GM13977 (cell line): ENCODE measurements at regions not wholly inside any gene's neighbourhood (a gene's known extent, or its start where the extent isn't known, plus 50 kb on each side); places are given as distances from the start of the nearest gene placed in this dataset.
"Not testable (repeated sequence)": the region's sequence is repeated elsewhere in the genome, so short reads cannot be mapped to it uniquely, and the experiment has no call there.

Experiments used
- DNase-seq: peaks from one replicate; pipeline ENCODE4 v3.0.0; 2012; ENCODE audit warnings: low spot score
- CTCF ChIP-seq: IDR thresholded peaks from 2 replicates; pipeline ENCODE4 v1.5.1; 2012; ENCODE audit warnings: mild to moderate bottlenecking, control low read depth; ENCODE audit not compliant: insufficient read depth; ENCODE audit errors: extremely low read depth, missing control alignments
- in situ Hi-C: fragments of 300-500 bp; cut with MboI; formaldehyde crosslinking; loops from one replicate; pipeline ENCODE4 v1.12.0; 2022; ENCODE audit warnings: low sequenced_read_pairs, low pct_unique_long_range_greater_than_20kb, mixed read lengths, inconsistent platforms; ENCODE audit not compliant: unreplicated experiment

- DNase-seq = no peak
- TF ChIP-seq CTCF = no peak
- in situ Hi-C loops = loop anchor here (25.0 kb wide), 2 partner anchors 341 to 866 kb away; partner anchors contain the start of genes SWT1 and TRMT1L
Measured at GRCh38 chr1:184821658-184822057, 67.0 kb upstream of the EDEM3 start.

GRCh38 chr1:184820956-184821355, 66.3 kb upstream of the EDEM3 start:
- no peak for DNase-seq
- in situ Hi-C loops = loop anchor here (25.0 kb wide), 2 partner anchors 341 to 866 kb away; partner anchors contain the start of genes SWT1 and TRMT1L
- no peak for TF ChIP-seq CTCF

GRCh38 chr1:184820218-184820750, 65.6 kb upstream of the EDEM3 start:
- no peak for TF ChIP-seq CTCF
- in situ Hi-C loops = loop anchor here (25.0 kb wide), 2 partner anchors 342 to 867 kb away; partner anchors contain the start of genes SWT1 and TRMT1L
- no peak for DNase-seq

GRCh38 chr1:184818646-184819045, 64.0 kb upstream of the EDEM3 start:
- no peak for DNase-seq
- in situ Hi-C loops = loop anchor here (25.0 kb wide), 2 partner anchors 344 to 869 kb away; partner anchors contain the start of genes SWT1 and TRMT1L
- no peak for TF ChIP-seq CTCF

- in situ Hi-C loops = loop anchor here (25.0 kb wide), 2 partner anchors 345 to 870 kb away; partner anchors contain the start of genes SWT1 and TRMT1L
- not testable (repeated sequence) for DNase-seq
Measured at GRCh38 chr1:184817003-184817402, 62.3 kb upstream of the EDEM3 start.

- in situ Hi-C loops = loop anchor here (25.0 kb wide), 2 partner anchors 349 to 874 kb away; partner anchors contain the start of genes SWT1 and TRMT1L
- DNase-seq = no peak
- TF ChIP-seq CTCF = no peak
Measured at GRCh38 chr1:184813528-184814089, 59.0 kb upstream of the EDEM3 start.

- no peak for TF ChIP-seq CTCF
- no peak for DNase-seq
- in situ Hi-C loops = loop anchor here (25.0 kb wide), 2 partner anchors 351 to 876 kb away; partner anchors contain the start of genes SWT1 and TRMT1L
Measured at GRCh38 chr1:184811439-184812111, 56.9 kb upstream of the EDEM3 start.
